Mesenchymal stem cell (in vitro differentiated cells and primary cell): ENCODE measurements at regions not wholly inside any gene's neighbourhood (a gene's known extent, or its start where the extent isn't known, plus 50 kb on each side); places are given as distances from the start of the nearest gene placed in this dataset.
A peak's percentile ranks its signal among the peaks of the same experiment; 100 is the strongest.

Experiments
- DNase-seq: peaks from one replicate; pipeline ENCODE4 v3.0.0-alpha.2; 2013
- H2AFZ ChIP-seq: one replicate; pipeline ENCODE4 v1.6.1; 2013; ENCODE audit warnings: low read depth, mild to moderate bottlenecking, control low read depth, inconsistent platforms, low read length, moderate library complexity
- H2AK5ac ChIP-seq: 2 replicates; pipeline ENCODE4 v1.6.1; 2013; ENCODE audit warnings: low read length, moderate library complexity, mild to moderate bottlenecking, inconsistent platforms; ENCODE audit not compliant: severe bottlenecking
- H2BK120ac ChIP-seq: one replicate; pipeline ENCODE4 v1.6.1; 2013; ENCODE audit warnings: low read depth, mild to moderate bottlenecking, inconsistent platforms, low read length, moderate library complexity
- H2BK12ac ChIP-seq, 2 experiments: one replicate each; pipeline ENCODE4 v1.6.1; 2013; ENCODE audit warnings: inconsistent platforms in 2 of 2, low read length in 2 of 2, mild to moderate bottlenecking in 2 of 2, moderate library complexity in 2 of 2, control low read depth in 1 of 2
- H2BK15ac ChIP-seq: one replicate; pipeline ENCODE4 v1.6.1; 2013; ENCODE audit warnings: mild to moderate bottlenecking, low read depth, inconsistent platforms; ENCODE audit not compliant: poor library complexity, severe bottlenecking
- H2BK5ac ChIP-seq: 2 replicates; pipeline ENCODE4 v1.6.1; 2013; ENCODE audit warnings: low read depth, mild to moderate bottlenecking, low read length, control low read depth, inconsistent platforms; ENCODE audit not compliant: poor library complexity, severe bottlenecking
- H3K14ac ChIP-seq, 2 experiments: one replicate each; pipeline ENCODE4 v1.6.1; 2013; ENCODE audit warnings: inconsistent platforms in 2 of 2, low read length in 2 of 2, control low read depth in 1 of 2, mild to moderate bottlenecking in 1 of 2, moderate library complexity in 1 of 2
- H3K18ac ChIP-seq, 2 experiments: one replicate each; pipeline ENCODE4 v1.6.1; 2013; ENCODE audit warnings: inconsistent platforms in 2 of 2, low read length in 2 of 2, control low read depth in 1 of 2, low read depth in 1 of 2, mild to moderate bottlenecking in 1 of 2
- H3K23ac ChIP-seq, 2 experiments: one replicate each; pipeline ENCODE4 v1.6.1; 2013; ENCODE audit warnings: inconsistent platforms in 2 of 2, low read length in 2 of 2, mild to moderate bottlenecking in 2 of 2, moderate library complexity in 2 of 2, control low read depth in 1 of 2
- H3K27ac ChIP-seq: 2 replicates; pipeline ENCODE4 v1.5.1; 2013; ENCODE audit warnings: mild to moderate bottlenecking, moderate library complexity, low read length, control low read depth, inconsistent platforms; ENCODE audit not compliant: poor library complexity, severe bottlenecking
- H3K27me3 ChIP-seq, 2 experiments: 2 replicates each; pipeline versions ENCODE4 v1.6.1 to v1.7.0; 2013; ENCODE audit warnings: low read length in 2 of 2, mild to moderate bottlenecking in 2 of 2, moderate library complexity in 2 of 2, control low read depth in 1 of 2, inconsistent platforms in 1 of 2; ENCODE audit not compliant: control insufficient read depth in 1 of 2, insufficient read depth in 1 of 2
- H3K36me3 ChIP-seq, 2 experiments: 2 replicates each; pipeline versions ENCODE4 v1.6.1 to v1.7.0; 2013; ENCODE audit warnings: low read length in 2 of 2, control low read depth in 1 of 2, inconsistent platforms in 1 of 2, low read depth in 1 of 2, mild to moderate bottlenecking in 1 of 2; ENCODE audit not compliant: insufficient read depth in 2 of 2, control insufficient read depth in 1 of 2
- H3K4ac ChIP-seq, 2 experiments: one replicate each; pipeline ENCODE4 v1.6.1; 2013; ENCODE audit warnings: inconsistent platforms in 2 of 2, low read length in 2 of 2, mild to moderate bottlenecking in 2 of 2, moderate library complexity in 2 of 2, control low read depth in 1 of 2, low read depth in 1 of 2
- H3K4me1 ChIP-seq: 2 replicates; pipeline ENCODE4 v1.6.1; 2013; ENCODE audit warnings: low read depth, low read length, control low read depth; ENCODE audit not compliant: control insufficient read depth, insufficient read depth
- H3K4me2 ChIP-seq: 2 replicates; pipeline ENCODE4 v1.6.1; 2013; ENCODE audit warnings: low read length, mild to moderate bottlenecking, inconsistent platforms; ENCODE audit not compliant: poor library complexity, severe bottlenecking
- H3K4me3 ChIP-seq, 2 experiments: 2 replicates each; pipeline versions ENCODE4 v1.5.1 to v1.7.0; 2013; ENCODE audit warnings: low read length in 2 of 2, mild to moderate bottlenecking in 2 of 2, control low read depth in 1 of 2, low read depth in 1 of 2; ENCODE audit not compliant: insufficient read depth in 1 of 2
- H3K79me1 ChIP-seq: replicated peaks from 2 replicates; pipeline ENCODE4 v1.6.1; 2013; ENCODE audit warnings: mild to moderate bottlenecking, control low read depth, low read length, inconsistent platforms; ENCODE audit not compliant: poor library complexity, severe bottlenecking
- H3K9ac ChIP-seq: 2 replicates; pipeline ENCODE4 v1.7.0; 2013; ENCODE audit warnings: mild to moderate bottlenecking, low read length, moderate library complexity
- H3K9me3 ChIP-seq: 2 replicates; pipeline ENCODE4 v1.7.0; 2013; ENCODE audit warnings: mild to moderate bottlenecking, low read length; ENCODE audit not compliant: control insufficient read depth
- H4K8ac ChIP-seq: one replicate; pipeline ENCODE4 v1.6.1; 2013; ENCODE audit warnings: inconsistent platforms, mild to moderate bottlenecking, low read length, moderate library complexity
- H4K91ac ChIP-seq: one replicate; pipeline ENCODE4 v1.6.1; 2013; ENCODE audit warnings: mild to moderate bottlenecking, low read length, inconsistent platforms
- WGBS: methylation state at CpG from one replicate; pipeline ENCODE4 v1.1.7; 2013; ENCODE audit warnings: mixed read lengths; 5-methylcytosine and 5-hydroxymethylcytosine counted together

- no peak overlapping the region for H3K9ac ChIP-seq
- peaks cover 15 to 39% of the 10 kb centered on the region in 2 experiments for H3K27me3 ChIP-seq
- H3K4me2 ChIP-seq = no peak overlapping the region
- no peak overlapping the region for H4K8ac ChIP-seq
- no peak overlapping the region for H2BK15ac ChIP-seq
- DNase-seq = no peak
- no peaks in the 10 kb centered on the region for H3K79me1 ChIP-seq
- no peaks in the 10 kb centered on the region for H3K36me3 ChIP-seq
- H3K27ac ChIP-seq = no peak overlapping the region
- H2AFZ ChIP-seq = no peak overlapping the region
- H4K91ac ChIP-seq = no peak overlapping the region
- H3K4ac ChIP-seq = no peak overlapping the region
- 84% methylated on average over 4 of the region's 4 CpGs for WGBS
- H3K4me1 ChIP-seq = peaks cover 7% of the 10 kb centered on the region
- H2BK120ac ChIP-seq = no peak overlapping the region
- no peak overlapping the region for H3K4me3 ChIP-seq
- no peak overlapping the region for H2BK12ac ChIP-seq
- H2BK5ac ChIP-seq = no peak overlapping the region
- no peak overlapping the region for H3K23ac ChIP-seq
- no peak overlapping the region for H3K14ac ChIP-seq
- no peaks in the 10 kb centered on the region for H3K9me3 ChIP-seq
- no peak overlapping the region for H3K18ac ChIP-seq
- no peak overlapping the region for H2AK5ac ChIP-seq
These were observed 79.0 kb upstream of the DUSP22 start for GRCh38 chr6:213284-213683.

DNA sequence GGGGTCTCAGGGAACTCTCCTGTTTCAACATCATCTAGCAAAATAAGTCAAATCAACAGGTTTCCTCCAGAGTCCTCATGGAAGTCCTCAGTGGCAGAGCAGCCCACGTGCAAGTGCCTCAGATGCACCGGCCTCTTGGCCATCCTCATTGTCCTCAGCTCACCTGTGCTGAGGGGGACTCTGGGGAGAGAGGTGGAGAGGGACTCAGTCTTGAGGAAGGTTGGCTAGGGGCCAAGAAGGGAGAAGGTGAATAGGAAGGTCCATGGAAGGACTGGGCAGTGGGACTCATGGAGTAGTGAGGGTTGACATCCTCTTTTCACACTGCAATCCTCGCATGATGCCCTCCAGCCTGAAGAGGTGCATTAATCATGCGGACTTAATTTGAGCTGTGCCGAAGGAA lies 77.9 kb upstream of the DUSP22 start:
- H3K79me1 ChIP-seq = no peaks in the 10 kb centered on the region
- DNase-seq = no peak
- no peak overlapping the region for H2AFZ ChIP-seq
- H2BK12ac ChIP-seq = no peak overlapping the region
- 93% methylated on average over 5 of the region's 5 CpGs for WGBS
- H3K4me2 ChIP-seq = no peak overlapping the region
- H3K4me1 ChIP-seq = peaks cover 12% of the 10 kb centered on the region
- H3K18ac ChIP-seq = no peak overlapping the region
- no peak overlapping the region for H3K23ac ChIP-seq
- H3K9me3 ChIP-seq = no peaks in the 10 kb centered on the region
- H3K27ac ChIP-seq = no peak overlapping the region
- H3K4me3 ChIP-seq = no peak overlapping the region
- no peak overlapping the region for H4K91ac ChIP-seq
- H4K8ac ChIP-seq = no peak overlapping the region
- no peak overlapping the region for H2AK5ac ChIP-seq
- peaks cover 12 to 35% of the 10 kb centered on the region in 2 experiments for H3K27me3 ChIP-seq
- no peak overlapping the region for H2BK15ac ChIP-seq
- no peak overlapping the region for H2BK5ac ChIP-seq
- H3K9ac ChIP-seq = no peak overlapping the region
- no peak overlapping the region for H2BK120ac ChIP-seq
- no peaks in the 10 kb centered on the region for H3K36me3 ChIP-seq
- H3K14ac ChIP-seq = no peak overlapping the region
- no peak overlapping the region for H3K4ac ChIP-seq

- Histone ChIP-seq H2BK5ac (no peak overlapping the region), H2BK15ac (no peak overlapping the region), H3K27ac (no peak overlapping the region), H3K79me1 (no peaks in the 10 kb centered on the region), H3K4me2 (no peak overlapping the region), H3K27me3 (peaks cover 12 to 28% of the 10 kb centered on the region in 2 experiments), H4K91ac (no peak overlapping the region), H3K9me3 (no peaks in the 10 kb centered on the region), H2AFZ (no peak overlapping the region), H4K8ac (no peak overlapping the region), H2AK5ac (no peak overlapping the region), H3K9ac (no peak overlapping the region), H2BK12ac (no peak overlapping the region), H3K4me1 (peaks cover 17% of the 10 kb centered on the region), H3K36me3 (no peaks in the 10 kb centered on the region), H3K18ac (no peak overlapping the region), H3K23ac (no peak overlapping the region), H3K14ac (no peak overlapping the region), H2BK120ac (no peak overlapping the region), H3K4me3 (no peak overlapping the region), H3K4ac (no peak overlapping the region)
- no peak for DNase-seq
- WGBS = 73% methylated on average over 11 of the region's 11 CpGs
These were observed 76.8 kb upstream of the DUSP22 start for GRCh38 chr6:215335-216034.

- no peaks in the 10 kb centered on the region for H3K9me3 ChIP-seq
- H3K79me1 ChIP-seq = no peaks in the 10 kb centered on the region
- no peak for DNase-seq
- no peak overlapping the region for H3K23ac ChIP-seq
- H3K4me2 ChIP-seq = no peak overlapping the region
- H2BK15ac ChIP-seq = no peak overlapping the region
- WGBS = 63% methylated on average over 11 of the region's 12 CpGs
- H3K4ac ChIP-seq = no peak overlapping the region
- H3K14ac ChIP-seq = peak overlapping the region in 1 of 2 experiments; percentile 6
- H2AFZ ChIP-seq = no peak overlapping the region
- no peak overlapping the region for H2BK12ac ChIP-seq
- no peak overlapping the region for H4K91ac ChIP-seq
- H3K4me1 ChIP-seq = peaks cover 19% of the 10 kb centered on the region
- no peak overlapping the region for H2BK120ac ChIP-seq
- no peak overlapping the region for H2BK5ac ChIP-seq
- H3K27ac ChIP-seq = no peak overlapping the region
- H3K36me3 ChIP-seq = no peaks in the 10 kb centered on the region
- no peak overlapping the region for H2AK5ac ChIP-seq
- no peak overlapping the region for H4K8ac ChIP-seq
- no peak overlapping the region for H3K4me3 ChIP-seq
- H3K27me3 ChIP-seq = peaks cover 3 to 11% of the 10 kb centered on the region in 2 experiments
- no peak overlapping the region for H3K18ac ChIP-seq
- no peak overlapping the region for H3K9ac ChIP-seq
These were observed 75.1 kb upstream of the DUSP22 start for GRCh38 chr6:217048-217659.
